Neural cell (in vitro differentiated cells): ENCODE measurements at regions not wholly inside any gene's neighbourhood (a gene's known extent, or its start where the extent isn't known, plus 50 kb on each side); places are given as distances from the start of the nearest gene placed in this dataset.

ENCODE experiments used
- EP300 ChIP-seq: fragments of 450-650 bp; conservative IDR thresholded peaks from 2 replicates; pipeline ENCODE4 v1.6.1; 2014; ENCODE audit warnings: antibody characterized with exemption, mild to moderate bottlenecking, moderate library complexity; ENCODE audit not compliant: poor library complexity, severe bottlenecking
- EZH2 ChIP-seq: fragments of 200-600, 300-800 bp; shearing (Covaris generic), sonication (generic); IDR thresholded peaks from 2 replicates; pipeline ENCODE4 v1.6.1; 2014; ENCODE audit warnings: antibody characterized with exemption, low read length, borderline replicate concordance, mild to moderate bottlenecking; ENCODE audit not compliant: insufficient read depth, poor library complexity, severe bottlenecking
- POLR2AphosphoS5 ChIP-seq: IDR thresholded peaks from 2 replicates; pipeline ENCODE4 v1.6.1; 2012
- RAD21 ChIP-seq: fragments of 450-650 bp; conservative IDR thresholded peaks from 2 replicates; pipeline ENCODE4 v1.6.1; 2014; ENCODE audit warnings: antibody characterized with exemption, mild to moderate bottlenecking, moderate library complexity
- SMC3 ChIP-seq: fragments of 450-650 bp; conservative IDR thresholded peaks from 2 replicates; pipeline ENCODE4 v1.6.1; 2014; ENCODE audit warnings: antibody characterized with exemption, mild to moderate bottlenecking, moderate library complexity; ENCODE audit not compliant: poor library complexity
- TAF1 ChIP-seq: IDR thresholded peaks from 2 replicates; pipeline ENCODE4 v1.6.1; 2012; ENCODE audit warnings: low read depth
- TF ChIP-seq, protein P1 (sequence below): fragments of 450-650 bp; IDR thresholded peaks from 2 replicates; pipeline ENCODE4 v1.5.1; 2014; ENCODE audit warnings: antibody characterized with exemption, mild to moderate bottlenecking, moderate library complexity; ENCODE audit not compliant: poor library complexity, severe bottlenecking
- TF ChIP-seq, protein P2 (sequence below): IDR thresholded peaks from 2 replicates; pipeline ENCODE4 v1.6.1; 2012; ENCODE audit warnings: borderline replicate concordance

DNA sequence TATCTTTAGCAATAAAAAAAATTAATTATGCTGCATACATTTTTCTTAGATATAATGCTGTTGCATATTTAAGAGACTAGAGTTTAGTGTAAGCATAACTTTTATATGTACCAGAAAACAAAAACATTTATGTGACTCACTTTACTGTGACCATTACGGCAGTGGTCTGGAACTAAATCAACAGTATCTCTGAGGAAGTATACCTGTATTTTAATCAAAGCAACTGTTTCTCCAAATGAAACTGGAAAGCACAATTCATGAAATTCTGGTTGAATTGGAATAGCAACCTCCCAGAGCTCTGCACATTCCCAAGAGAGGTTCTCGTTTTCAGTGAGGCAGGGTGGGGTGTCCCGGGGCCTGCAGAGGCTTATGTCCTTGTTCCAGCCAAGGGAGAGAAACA is 112.2 kb upstream of the TACR1 start:
- TF ChIP-seq, protein P1, sequence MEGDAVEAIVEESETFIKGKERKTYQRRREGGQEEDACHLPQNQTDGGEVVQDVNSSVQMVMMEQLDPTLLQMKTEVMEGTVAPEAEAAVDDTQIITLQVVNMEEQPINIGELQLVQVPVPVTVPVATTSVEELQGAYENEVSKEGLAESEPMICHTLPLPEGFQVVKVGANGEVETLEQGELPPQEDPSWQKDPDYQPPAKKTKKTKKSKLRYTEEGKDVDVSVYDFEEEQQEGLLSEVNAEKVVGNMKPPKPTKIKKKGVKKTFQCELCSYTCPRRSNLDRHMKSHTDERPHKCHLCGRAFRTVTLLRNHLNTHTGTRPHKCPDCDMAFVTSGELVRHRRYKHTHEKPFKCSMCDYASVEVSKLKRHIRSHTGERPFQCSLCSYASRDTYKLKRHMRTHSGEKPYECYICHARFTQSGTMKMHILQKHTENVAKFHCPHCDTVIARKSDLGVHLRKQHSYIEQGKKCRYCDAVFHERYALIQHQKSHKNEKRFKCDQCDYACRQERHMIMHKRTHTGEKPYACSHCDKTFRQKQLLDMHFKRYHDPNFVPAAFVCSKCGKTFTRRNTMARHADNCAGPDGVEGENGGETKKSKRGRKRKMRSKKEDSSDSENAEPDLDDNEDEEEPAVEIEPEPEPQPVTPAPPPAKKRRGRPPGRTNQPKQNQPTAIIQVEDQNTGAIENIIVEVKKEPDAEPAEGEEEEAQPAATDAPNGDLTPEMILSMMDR = no peak
- no peak for TF ChIP-seq TAF1
- TF ChIP-seq EP300 = no peak
- no peak for TF ChIP-seq EZH2
- TF ChIP-seq POLR2AphosphoS5 = no peak
- TF ChIP-seq, protein P2, sequence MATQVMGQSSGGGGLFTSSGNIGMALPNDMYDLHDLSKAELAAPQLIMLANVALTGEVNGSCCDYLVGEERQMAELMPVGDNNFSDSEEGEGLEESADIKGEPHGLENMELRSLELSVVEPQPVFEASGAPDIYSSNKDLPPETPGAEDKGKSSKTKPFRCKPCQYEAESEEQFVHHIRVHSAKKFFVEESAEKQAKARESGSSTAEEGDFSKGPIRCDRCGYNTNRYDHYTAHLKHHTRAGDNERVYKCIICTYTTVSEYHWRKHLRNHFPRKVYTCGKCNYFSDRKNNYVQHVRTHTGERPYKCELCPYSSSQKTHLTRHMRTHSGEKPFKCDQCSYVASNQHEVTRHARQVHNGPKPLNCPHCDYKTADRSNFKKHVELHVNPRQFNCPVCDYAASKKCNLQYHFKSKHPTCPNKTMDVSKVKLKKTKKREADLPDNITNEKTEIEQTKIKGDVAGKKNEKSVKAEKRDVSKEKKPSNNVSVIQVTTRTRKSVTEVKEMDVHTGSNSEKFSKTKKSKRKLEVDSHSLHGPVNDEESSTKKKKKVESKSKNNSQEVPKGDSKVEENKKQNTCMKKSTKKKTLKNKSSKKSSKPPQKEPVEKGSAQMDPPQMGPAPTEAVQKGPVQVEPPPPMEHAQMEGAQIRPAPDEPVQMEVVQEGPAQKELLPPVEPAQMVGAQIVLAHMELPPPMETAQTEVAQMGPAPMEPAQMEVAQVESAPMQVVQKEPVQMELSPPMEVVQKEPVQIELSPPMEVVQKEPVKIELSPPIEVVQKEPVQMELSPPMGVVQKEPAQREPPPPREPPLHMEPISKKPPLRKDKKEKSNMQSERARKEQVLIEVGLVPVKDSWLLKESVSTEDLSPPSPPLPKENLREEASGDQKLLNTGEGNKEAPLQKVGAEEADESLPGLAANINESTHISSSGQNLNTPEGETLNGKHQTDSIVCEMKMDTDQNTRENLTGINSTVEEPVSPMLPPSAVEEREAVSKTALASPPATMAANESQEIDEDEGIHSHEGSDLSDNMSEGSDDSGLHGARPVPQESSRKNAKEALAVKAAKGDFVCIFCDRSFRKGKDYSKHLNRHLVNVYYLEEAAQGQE = no peak
- no peak for TF ChIP-seq SMC3
- TF ChIP-seq RAD21 = no peak
